CD14-positive monocyte (primary cell): ENCODE measurements at regions not wholly inside any gene's neighbourhood (a gene's known extent, or its start where the extent isn't known, plus 50 kb on each side); places are given as distances from the start of the nearest gene placed in this dataset.

Source experiments
- DNase-seq, 3 donors: peaks; one replicate each; pipeline ENCODE4 v3.0.0-alpha.2; 2011 to 2022
- H2AFZ ChIP-seq: 2 replicates; pipeline ENCODE4 v1.6.0; 2012; ENCODE audit warnings: mild to moderate bottlenecking, low read depth, low read length, inconsistent platforms; ENCODE audit not compliant: insufficient read depth, poor library complexity, severe bottlenecking
- H3K27ac ChIP-seq, 2 donors: 1 replicate in 1 of 2; 2 replicates in 1 of 2; pipeline ENCODE4 v1.5.1; 2012 to 2013; ENCODE audit warnings: low read length in 2 of 2, control low read depth in 1 of 2, inconsistent platforms in 1 of 2, low read depth in 1 of 2, mild to moderate bottlenecking in 1 of 2
- H3K27me3 ChIP-seq, 2 donors: one replicate each; pipeline versions ENCODE4 v1.6.0 to v1.6.1; 2011 to 2013; ENCODE audit warnings: low read length in 2 of 2; ENCODE audit not compliant: control insufficient read depth in 2 of 2, insufficient read depth in 2 of 2
- H3K36me3 ChIP-seq, 2 donors: replicated peaks in 1 of 2; 1 replicate in 1 of 2; 2 replicates in 1 of 2; pipeline versions ENCODE4 v1.5.1 to v1.6.1; 2012 to 2013; ENCODE audit warnings: low read length in 2 of 2, control low read depth in 1 of 2, inconsistent platforms in 1 of 2, mild to moderate bottlenecking in 1 of 2; ENCODE audit not compliant: insufficient read depth in 2 of 2, control insufficient read depth in 1 of 2
- H3K4me1 ChIP-seq, 2 donors: 1 replicate in 1 of 2; 2 replicates in 1 of 2; pipeline versions ENCODE4 v1.5.1 to v1.6.1; 2012 to 2013; ENCODE audit warnings: low read length in 2 of 2, control low read depth in 1 of 2, inconsistent platforms in 1 of 2, mild to moderate bottlenecking in 1 of 2, moderate library complexity in 1 of 2; ENCODE audit not compliant: insufficient read depth in 2 of 2, control insufficient read depth in 1 of 2
- H3K4me2 ChIP-seq: replicated peaks from 2 replicates; pipeline ENCODE3; 2012; ENCODE audit warnings: low read length, moderate library complexity, mild to moderate bottlenecking; ENCODE audit not compliant: poor library complexity, severe bottlenecking; ENCODE audit errors: extremely low read depth
- H3K4me3 ChIP-seq, 3 experiments: fragments of 200-600 bp in 1 of 3; sonication (generic) in 1 of 3; replicated peaks in 1 of 3; 1 replicate in 2 of 3; 2 replicates in 1 of 3; pipeline ENCODE4 v1.5.1; 2011 to 2013; ENCODE audit warnings: low read length in 3 of 3, mild to moderate bottlenecking in 3 of 3, control low read depth in 2 of 3, low read depth in 2 of 3, inconsistent platforms in 1 of 3, moderate library complexity in 1 of 3
- H3K79me2 ChIP-seq: 2 replicates; pipeline ENCODE4 v1.6.0; 2012; ENCODE audit warnings: mild to moderate bottlenecking, control low read depth, inconsistent platforms, low read length, moderate library complexity; ENCODE audit not compliant: insufficient read depth
- H3K9ac ChIP-seq: 2 replicates; pipeline ENCODE4 v1.6.0; 2017; ENCODE audit warnings: low read length, mild to moderate bottlenecking; ENCODE audit not compliant: insufficient read depth, poor library complexity, severe bottlenecking
- H3K9me3 ChIP-seq, 2 donors: replicated peaks in 1 of 2; 1 replicate in 1 of 2; 2 replicates in 1 of 2; pipeline versions ENCODE4 v1.5.1 to v1.6.1; 2012 to 2013; ENCODE audit warnings: low read length in 2 of 2, control low read depth in 1 of 2; ENCODE audit not compliant: control insufficient read depth in 1 of 2, insufficient read depth in 1 of 2
- H4K20me1 ChIP-seq: 2 replicates; pipeline ENCODE4 v1.6.0; 2012; ENCODE audit warnings: mild to moderate bottlenecking, low read length, control low read depth, moderate library complexity; ENCODE audit not compliant: insufficient read depth
- H3K27ac Mint-ChIP-seq, 7 donors: one replicate each; pipeline ENCODE4 v1.8.0; 2020; ENCODE audit warnings: mild to moderate bottlenecking in 7 of 7, mixed read lengths in 7 of 7, moderate library complexity in 6 of 7, inconsistent platforms in 2 of 7
- H3K27me3 Mint-ChIP-seq, 3 donors: one replicate each; pipeline ENCODE4 v1.8.0; 2021 to 2022; ENCODE audit warnings: low read depth in 3 of 3, mild to moderate bottlenecking in 3 of 3, mixed read lengths in 3 of 3, moderate library complexity in 3 of 3, inconsistent platforms in 1 of 3
- H3K36me3 Mint-ChIP-seq, 2 donors: one replicate each; pipeline ENCODE4 v1.8.0; 2020; ENCODE audit warnings: mixed read lengths in 2 of 2, inconsistent platforms in 1 of 2, mild to moderate bottlenecking in 1 of 2
- H3K4me1 Mint-ChIP-seq: one replicate; pipeline ENCODE4 v1.8.0; 2020; ENCODE audit warnings: mild to moderate bottlenecking, mixed read lengths
- H3K4me3 Mint-ChIP-seq, 2 donors: one replicate each; pipeline ENCODE4 v1.8.0; 2020; ENCODE audit warnings: mild to moderate bottlenecking in 2 of 2, mixed read lengths in 2 of 2, moderate library complexity in 1 of 2
- H3K9me3 Mint-ChIP-seq, 7 donors: one replicate each; pipeline ENCODE4 v1.8.0; 2020 to 2022; ENCODE audit warnings: mixed read lengths in 7 of 7, mild to moderate bottlenecking in 6 of 7, moderate library complexity in 6 of 7, inconsistent platforms in 2 of 7
- WGBS: methylation state at CpG from one replicate; pipeline ENCODE4 v1.1.5; 2013; ENCODE audit warnings: missing lambda C conversion rate; ENCODE audit not compliant: insufficient coverage; 5-methylcytosine and 5-hydroxymethylcytosine counted together
- intact Hi-C, 2 donors: fragments of 100-400 bp; cut with micrococcal nuclease; formaldehyde crosslinking; loops; one replicate each; pipeline versions ENCODE4 v1.15.0 to v1.15.1; 2023
- TF ChIP-seq, protein P1 (sequence below): fragments of 200-600 bp; IDR thresholded peaks from one replicate; pipeline ENCODE4 v1.8.0; 2022; ENCODE audit warnings: antibody characterized with exemption, mild to moderate bottlenecking

DNA sequence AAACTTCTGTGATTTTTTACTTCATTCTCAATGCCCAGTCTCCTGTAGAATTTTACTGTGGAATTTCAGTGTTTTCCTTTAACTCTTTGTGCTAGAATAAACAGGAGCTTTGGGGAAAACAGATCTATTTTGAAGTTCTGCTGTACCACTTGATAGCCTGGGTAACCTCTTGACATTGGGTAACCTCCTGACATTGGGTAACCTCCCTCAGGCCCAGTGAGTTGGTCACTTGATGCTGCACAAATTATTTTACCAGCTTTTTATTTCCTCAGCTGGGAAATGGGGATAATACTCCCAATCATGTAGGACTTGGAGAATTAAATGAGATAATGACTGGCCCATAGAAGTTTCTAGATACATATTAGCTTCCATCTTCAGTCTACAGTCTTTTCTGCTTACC is 137.3 kb upstream of the TOP1 start:
- H3K4me3 Mint-ChIP-seq = no peak overlapping the region
- no peaks in the 10 kb centered on the region for H3K79me2 ChIP-seq
- intact Hi-C loops = no loop called here
- no peak overlapping the region for H3K27ac ChIP-seq
- H4K20me1 ChIP-seq = no peaks in the 10 kb centered on the region
- peaks cover 0 to 1% (median 1%) of the 10 kb centered on the region in 3 donors for H3K27me3 Mint-ChIP-seq
- no peak overlapping the region for H3K4me3 ChIP-seq
- H3K4me2 ChIP-seq = no peak overlapping the region
- no peak overlapping the region for H2AFZ ChIP-seq
- no peak overlapping the region for H3K27ac Mint-ChIP-seq
- H3K4me1 ChIP-seq = peaks cover 34 to 35% of the 10 kb centered on the region in 2 donors
- H3K36me3 ChIP-seq = no peaks in the 10 kb centered on the region
- H3K9me3 Mint-ChIP-seq = no peaks in the 10 kb centered on the region
- H3K27me3 ChIP-seq = no peaks in the 10 kb centered on the region
- DNase-seq = peak in 1 of 3 donors; percentile 13
- no peaks in the 10 kb centered on the region for H3K9me3 ChIP-seq
- TF ChIP-seq, protein P1, sequence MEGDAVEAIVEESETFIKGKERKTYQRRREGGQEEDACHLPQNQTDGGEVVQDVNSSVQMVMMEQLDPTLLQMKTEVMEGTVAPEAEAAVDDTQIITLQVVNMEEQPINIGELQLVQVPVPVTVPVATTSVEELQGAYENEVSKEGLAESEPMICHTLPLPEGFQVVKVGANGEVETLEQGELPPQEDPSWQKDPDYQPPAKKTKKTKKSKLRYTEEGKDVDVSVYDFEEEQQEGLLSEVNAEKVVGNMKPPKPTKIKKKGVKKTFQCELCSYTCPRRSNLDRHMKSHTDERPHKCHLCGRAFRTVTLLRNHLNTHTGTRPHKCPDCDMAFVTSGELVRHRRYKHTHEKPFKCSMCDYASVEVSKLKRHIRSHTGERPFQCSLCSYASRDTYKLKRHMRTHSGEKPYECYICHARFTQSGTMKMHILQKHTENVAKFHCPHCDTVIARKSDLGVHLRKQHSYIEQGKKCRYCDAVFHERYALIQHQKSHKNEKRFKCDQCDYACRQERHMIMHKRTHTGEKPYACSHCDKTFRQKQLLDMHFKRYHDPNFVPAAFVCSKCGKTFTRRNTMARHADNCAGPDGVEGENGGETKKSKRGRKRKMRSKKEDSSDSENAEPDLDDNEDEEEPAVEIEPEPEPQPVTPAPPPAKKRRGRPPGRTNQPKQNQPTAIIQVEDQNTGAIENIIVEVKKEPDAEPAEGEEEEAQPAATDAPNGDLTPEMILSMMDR = no peak
- H3K4me1 Mint-ChIP-seq = peaks cover 50% of the 10 kb centered on the region
- H3K9ac ChIP-seq = no peak overlapping the region
- peaks cover 0 to 3% of the 10 kb centered on the region in 2 donors for H3K36me3 Mint-ChIP-seq

DNA sequence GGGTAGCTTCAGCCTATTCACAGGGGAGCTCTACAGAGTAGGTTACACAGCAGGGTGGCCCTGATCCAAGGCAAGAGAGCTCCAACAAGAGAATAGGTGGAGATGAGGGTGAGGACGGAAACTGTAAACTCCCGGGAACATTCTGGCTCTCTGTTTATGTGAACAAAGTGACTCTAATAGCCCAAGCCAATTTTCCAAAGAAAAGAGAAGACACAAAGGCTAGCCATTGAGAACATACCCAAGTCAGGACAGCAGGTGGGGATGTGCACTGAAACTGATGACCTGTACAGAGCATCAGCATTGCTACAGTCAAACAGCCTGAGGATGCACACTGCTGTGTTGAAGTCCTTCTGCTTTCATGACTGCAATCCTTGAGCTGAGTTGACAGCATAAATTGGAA is 136.0 kb upstream of the TOP1 start:
- intact Hi-C loops = no loop called here
- no peaks in the 10 kb centered on the region for H3K9me3 Mint-ChIP-seq
- no peaks in the 10 kb centered on the region for H3K9me3 ChIP-seq
- H3K27ac ChIP-seq = no peak overlapping the region
- H3K27me3 Mint-ChIP-seq = peaks cover 0 to 1% (median 0%) of the 10 kb centered on the region in 3 donors
- H3K4me1 Mint-ChIP-seq = peaks cover 50% of the 10 kb centered on the region
- peaks cover 0 to 3% of the 10 kb centered on the region in 2 donors for H3K36me3 Mint-ChIP-seq
- no peaks in the 10 kb centered on the region for H3K79me2 ChIP-seq
- H3K4me2 ChIP-seq = no peak overlapping the region
- no peaks in the 10 kb centered on the region for H3K36me3 ChIP-seq
- no peaks in the 10 kb centered on the region for H4K20me1 ChIP-seq
- TF ChIP-seq, protein P1 = no peak
- H3K4me1 ChIP-seq = peaks cover 34 to 35% of the 10 kb centered on the region in 2 donors
- no peak overlapping the region for H3K4me3 Mint-ChIP-seq
- no peaks in the 10 kb centered on the region for H3K27me3 ChIP-seq
- DNase-seq = no peak
- H2AFZ ChIP-seq = no peak overlapping the region
- no peak overlapping the region for H3K27ac Mint-ChIP-seq
- 100% methylated on average over 1 of the region's 2 CpGs for WGBS
- no peak overlapping the region for H3K4me3 ChIP-seq
- no peak overlapping the region for H3K9ac ChIP-seq
